IMR-90 (cell line): ENCODE measurements at regions not wholly inside any gene's neighbourhood (a gene's known extent, or its start where the extent isn't known, plus 50 kb on each side); places are given as distances from the start of the nearest gene placed in this dataset.

Experiments
- ATAC-seq: fragments of 200-7000 bp; cut with Tn5 transposase; 2 replicates; pipeline ENCODE4 v1.9.1; 2020; ENCODE audit warnings: low read depth, mild to moderate bottlenecking, moderate library complexity
- BruUV-seq: library from RNA; stranded (reverse); fragments of 400-500 nt; replicated peaks from 2 replicates; lab custom pipeline; 2021; lab: Mats Ljungman, UMichigan
- CTCF ChIA-PET: fragments of 300-600 bp; formaldehyde crosslinking; extraction: SDS; loops from one replicate; lab custom pipeline; 2021; ENCODE audit warnings: antibody characterized with exemption; lab: Yijun Ruan, JAX
- POLR2A ChIA-PET: fragments of 300-600 bp; sonication (Branson Sonifier 250); formaldehyde crosslinking; loops from one replicate; lab custom pipeline; 2022; ENCODE audit warnings: antibody characterized with exemption; ENCODE audit not compliant: unreplicated experiment; lab: Charles Lee
- DNase-seq: peaks from one replicate; pipeline ENCODE4 v3.0.0; 2013
- H2AFZ ChIP-seq: replicated peaks from 2 replicates; pipeline ENCODE3; 2013; ENCODE audit warnings: low read length, mild to moderate bottlenecking; ENCODE audit not compliant: poor library complexity
- H2AK5ac ChIP-seq: 2 replicates; pipeline ENCODE4 v1.6.1; 2013; ENCODE audit warnings: low read depth, low read length, inconsistent platforms
- H2AK9ac ChIP-seq: replicated peaks from 2 replicates; pipeline ENCODE3; 2013; ENCODE audit warnings: mild to moderate bottlenecking, low read depth, low read length, moderate library complexity; ENCODE audit not compliant: poor library complexity
- H2BK120ac ChIP-seq: 2 replicates; pipeline ENCODE4 v1.6.1; 2013; ENCODE audit warnings: low read depth, low read length, inconsistent platforms
- H2BK15ac ChIP-seq: 3 replicates; pipeline ENCODE4 v1.6.1; 2013; ENCODE audit warnings: low read depth, low read length, inconsistent platforms
- H2BK20ac ChIP-seq: 2 replicates; pipeline ENCODE4 v1.6.1; 2013; ENCODE audit warnings: low read depth, mild to moderate bottlenecking, inconsistent platforms, low read length, moderate library complexity
- H2BK5ac ChIP-seq: 2 replicates; pipeline ENCODE4 v1.6.1; 2013; ENCODE audit warnings: mild to moderate bottlenecking, low read depth, low read length, inconsistent platforms; ENCODE audit not compliant: poor library complexity, severe bottlenecking
- H3K14ac ChIP-seq: replicated peaks from 2 replicates; pipeline ENCODE4 v1.6.1; 2013; ENCODE audit warnings: low read depth, low read length, inconsistent platforms
- H3K18ac ChIP-seq: 2 replicates; pipeline ENCODE4 v1.6.1; 2013; ENCODE audit warnings: low read depth, low read length, control low read depth
- H3K23ac ChIP-seq: 2 replicates; pipeline ENCODE4 v1.6.1; 2013; ENCODE audit warnings: low read depth, low read length, inconsistent platforms
- H3K27ac ChIP-seq: 2 replicates; pipeline ENCODE4 v1.5.1; 2013; ENCODE audit warnings: mild to moderate bottlenecking, control low read depth, low read length; ENCODE audit not compliant: insufficient read depth
- H3K27me3 ChIP-seq: 2 replicates; pipeline ENCODE4 v1.6.1; 2013; ENCODE audit warnings: low read length; ENCODE audit not compliant: control insufficient read depth, insufficient read depth
- H3K36me3 ChIP-seq: 2 replicates; pipeline ENCODE4 v1.6.1; 2013; ENCODE audit warnings: low read length, mixed read lengths; ENCODE audit not compliant: control insufficient read depth, insufficient read depth
- H3K4ac ChIP-seq: 2 replicates; pipeline ENCODE4 v1.6.1; 2013; ENCODE audit warnings: low read depth, low read length, inconsistent platforms
- H3K4me1 ChIP-seq: 2 replicates; pipeline ENCODE4 v1.6.1; 2013; ENCODE audit warnings: low read length, mixed read lengths; ENCODE audit not compliant: control insufficient read depth, insufficient read depth
- H3K4me2 ChIP-seq: 2 replicates; pipeline ENCODE4 v1.6.1; 2013; ENCODE audit warnings: low read depth, mild to moderate bottlenecking, control low read depth, low read length, moderate library complexity
- H3K4me3 ChIP-seq: 2 replicates; pipeline ENCODE4 v1.5.1; 2013; ENCODE audit warnings: low read depth, mild to moderate bottlenecking, control low read depth, low read length, moderate library complexity; ENCODE audit not compliant: insufficient read depth
- H3K56ac ChIP-seq: 2 replicates; pipeline ENCODE4 v1.6.1; 2013; ENCODE audit warnings: low read length, inconsistent platforms; ENCODE audit not compliant: insufficient read depth; ENCODE audit errors: extremely low read depth
- H3K79me1 ChIP-seq, 2 experiments: 2 replicates each; pipeline ENCODE4 v1.6.1; 2013; ENCODE audit warnings: low read length in 2 of 2, inconsistent platforms in 1 of 2, low read depth in 1 of 2
- H3K9ac ChIP-seq: 2 replicates; pipeline ENCODE4 v1.6.1; 2013; ENCODE audit warnings: low read depth, low read length, control low read depth
- H3K9me1 ChIP-seq: 2 replicates; pipeline ENCODE4 v1.6.1; 2013; ENCODE audit warnings: low read length, inconsistent platforms; ENCODE audit not compliant: insufficient read depth
- H3K9me3 ChIP-seq: 2 replicates; pipeline ENCODE4 v1.6.1; 2013; ENCODE audit warnings: low read length; ENCODE audit not compliant: control insufficient read depth, insufficient read depth
- H4K20me1 ChIP-seq: 2 replicates; pipeline ENCODE4 v1.6.1; 2013; ENCODE audit warnings: low read length, inconsistent platforms; ENCODE audit not compliant: insufficient read depth
- H4K5ac ChIP-seq: 2 replicates; pipeline ENCODE4 v1.6.1; 2013; ENCODE audit warnings: mild to moderate bottlenecking, low read depth, low read length, control low read depth
- H4K8ac ChIP-seq, 2 experiments: 2 replicates each; pipeline ENCODE4 v1.6.1; 2013; ENCODE audit warnings: low read depth in 2 of 2, low read length in 2 of 2, control low read depth in 1 of 2, inconsistent platforms in 1 of 2
- H4K91ac ChIP-seq: 2 replicates; pipeline ENCODE4 v1.6.1; 2013; ENCODE audit warnings: low read depth, low read length, inconsistent platforms; ENCODE audit not compliant: insufficient read depth
- BHLHE40 ChIP-seq: fragments of 150-350 bp; IDR thresholded peaks from 2 replicates; pipeline ENCODE4 v1.6.1; 2016; ENCODE audit warnings: mild to moderate bottlenecking, low read depth, low read length
- CEBPB ChIP-seq: IDR thresholded peaks from 2 replicates; pipeline ENCODE4 v1.6.1; 2012; ENCODE audit warnings: low read depth, low read length, improper control_type of control experiment
- CHD1 ChIP-seq: IDR thresholded peaks from 2 replicates; pipeline ENCODE4 v1.6.1; 2012; ENCODE audit warnings: low read depth, low read length, improper control_type of control experiment
- CTCF ChIP-seq: conservative IDR thresholded peaks from 2 replicates; pipeline ENCODE4 v1.5.1; 2012; ENCODE audit warnings: mild to moderate bottlenecking, low read depth, low read length, improper control_type of control experiment
- ELK1 ChIP-seq: fragments of 150-350 bp; IDR thresholded peaks from 2 replicates; pipeline ENCODE4 v1.6.1; 2016; ENCODE audit warnings: low read depth, mild to moderate bottlenecking, low read length, moderate library complexity, borderline replicate concordance
- FOS ChIP-seq: fragments of 150-350 bp; IDR thresholded peaks from 2 replicates; pipeline ENCODE4 v1.6.1; 2016; ENCODE audit warnings: low read depth, low read length
- MAFK ChIP-seq: IDR thresholded peaks from 2 replicates; pipeline ENCODE4 v1.6.1; 2012; ENCODE audit warnings: low read depth, low read length, improper control_type of control experiment
- MAZ ChIP-seq: IDR thresholded peaks from 2 replicates; pipeline ENCODE4 v1.6.1; 2012; ENCODE audit warnings: low read depth, mild to moderate bottlenecking, low read length, improper control_type of control experiment, moderate library complexity, borderline replicate concordance
- MXI1 ChIP-seq: IDR thresholded peaks from 2 replicates; pipeline ENCODE4 v1.6.1; 2012; ENCODE audit warnings: low read depth, mild to moderate bottlenecking, low read length, moderate library complexity, borderline replicate concordance
- NFE2L2 ChIP-seq: fragments of 150-350 bp; IDR thresholded peaks from 2 replicates; pipeline ENCODE4 v1.6.1; 2016; ENCODE audit warnings: low read depth, mild to moderate bottlenecking, low read length
- POLR2A ChIP-seq: IDR thresholded peaks from 2 replicates; pipeline ENCODE4 v1.6.1; 2012; ENCODE audit warnings: mild to moderate bottlenecking, low read depth, low read length
- RAD21 ChIP-seq: IDR thresholded peaks from 2 replicates; pipeline ENCODE4 v1.6.1; 2012; ENCODE audit warnings: low read length, improper control_type of control experiment
- RCOR1 ChIP-seq: IDR thresholded peaks from 2 replicates; pipeline ENCODE4 v1.6.1; 2012; ENCODE audit warnings: mild to moderate bottlenecking, low read length, improper control_type of control experiment; ENCODE audit not compliant: insufficient replicate concordance
- RFX5 ChIP-seq: IDR thresholded peaks from 2 replicates; pipeline ENCODE4 v1.8.0; 2012; ENCODE audit warnings: low read depth, mild to moderate bottlenecking, low read length, moderate library complexity
- SMC3 ChIP-seq: fragments of 150-350 bp; IDR thresholded peaks from 2 replicates; pipeline ENCODE4 v1.6.1; 2016; ENCODE audit warnings: low read depth, mild to moderate bottlenecking, antibody characterized with exemption, low read length, moderate library complexity
- USF2 ChIP-seq: fragments of 150-350 bp; IDR thresholded peaks from 2 replicates; pipeline ENCODE4 v1.6.1; 2017; ENCODE audit warnings: mild to moderate bottlenecking, antibody characterized with exemption, low read length, low read depth
- WGBS, 2 experiments: methylation state at CpG; one replicate each; pipeline versions ENCODE4 v1.1.5 to v1.1.7; 2013; ENCODE audit warnings: missing lambda C conversion rate in 2 of 2; ENCODE audit not compliant: insufficient read length in 1 of 2; ENCODE audit errors: extremely low coverage in 2 of 2; 5-methylcytosine and 5-hydroxymethylcytosine counted together
- dilution Hi-C: fragments of 300-500 bp; cut with HindIII; formaldehyde crosslinking; loops from one replicate; pipeline ENCODE4 v1.14.3; 2018; ENCODE audit warnings: low sequenced_read_pairs; ENCODE audit not compliant: unreplicated experiment
- in situ Hi-C: fragments of 300-500 bp; cut with MboI; formaldehyde crosslinking; loops from 3 replicates; pipeline ENCODE4 v1.14.3; 2019; ENCODE audit warnings: low sequenced_read_pairs, inconsistent platforms, mixed read lengths
- intact Hi-C: fragments of 100-400 bp; cut with micrococcal nuclease; formaldehyde crosslinking; loops from 2 replicates; pipeline ENCODE4 v1.10.0; 2022

- H4K91ac ChIP-seq, result no peak overlapping the region
- H2AK5ac ChIP-seq, result no peak overlapping the region
- POLR2A ChIA-PET, result interaction anchor here (0.6 kb wide), 1 partner anchor 70 kb away, joined by 3 read pairs; no protein-coding TSS in a partner anchor
- CTCF ChIA-PET, result no interaction called here
- H3K4me1 ChIP-seq, result peaks cover 10% of the 10 kb centered on the region
- H3K4me3 ChIP-seq, result no peak overlapping the region
- no peaks in the 10 kb centered on the region for H3K79me1 ChIP-seq
- H3K27me3 ChIP-seq, result no peaks in the 10 kb centered on the region
- no peak overlapping the region for H2BK15ac ChIP-seq
- peaks cover 6% of the 10 kb centered on the region; the same call in 1 of the 2 replicates for H3K9me1 ChIP-seq
- no peak overlapping the region for H3K4ac ChIP-seq
- peaks cover 3% of the 10 kb centered on the region; the same call in 1 of the 2 replicates for H3K9me3 ChIP-seq
- no peak overlapping the region for H3K23ac ChIP-seq
- 0 out of 2 replicates have a peak overlapping the region, but pooled peaks have one; percentile 3 for H2BK120ac ChIP-seq
- intact Hi-C loops, result no loop called here
- H4K8ac ChIP-seq, result no peak overlapping the region
- H2AK9ac ChIP-seq, result no peak overlapping the region
- H3K9ac ChIP-seq, result no peak overlapping the region
- no peak overlapping the region; the same call in 1 of the 2 replicates for H3K14ac ChIP-seq
- TF ChIP-seq SMC3, result no peak
- no peak for TF ChIP-seq POLR2A
- TF ChIP-seq NFE2L2, result no peak
- no peak for TF ChIP-seq BHLHE40
- no peak for TF ChIP-seq MXI1
- no peak for TF ChIP-seq RCOR1
- no peak for TF ChIP-seq USF2
- no peak for TF ChIP-seq RAD21
- no peak for TF ChIP-seq CTCF
- no peak for TF ChIP-seq RFX5
- TF ChIP-seq MAZ, result no peak
- no peak for TF ChIP-seq CEBPB
- no peak for TF ChIP-seq CHD1
- no peak for TF ChIP-seq ELK1
- no peak for TF ChIP-seq MAFK
- TF ChIP-seq FOS, result no peak
- in situ Hi-C loops, result no loop called here
- no peak for ATAC-seq
- H3K56ac ChIP-seq, result no peak overlapping the region
- no peak overlapping the region for H4K5ac ChIP-seq
- no peak overlapping the region for H2BK5ac ChIP-seq
- no CpG with 5 or more reads among the region's 6 CpGs for WGBS, 2 experiments
- H4K20me1 ChIP-seq, result no peaks in the 10 kb centered on the region
- no TSS peak for BruUV-seq
- no peak overlapping the region for H3K4me2 ChIP-seq
- no peak overlapping the region for H2AFZ ChIP-seq
- H3K27ac ChIP-seq, result no peak overlapping the region
- peak overlapping the region; percentile 20; the same call in 1 of the 2 replicates for H2BK20ac ChIP-seq
- peak; percentile 57 for DNase-seq
- no peak overlapping the region for H3K18ac ChIP-seq
- H3K36me3 ChIP-seq, result no peaks in the 10 kb centered on the region
- dilution Hi-C loops, result no loop called here
These were observed 222.8 kb upstream of the MSX2 start for GRCh38 chr5:174501461-174502069.
